Activated gamma-delta T cell treated with Interleukin-2 at 50 U/mL for 16 hours (primary cell): ENCODE measurements at regions not wholly inside any gene's neighbourhood (a gene's known extent, or its start where the extent isn't known, plus 50 kb on each side); places are given as distances from the start of the nearest gene placed in this dataset.

ENCODE experiments used
- DNase-seq: peaks from one replicate; pipeline ENCODE4 v3.0.0-alpha.2; 2020

GRCh38 chr14:22513066-22513812 lies 75.8 kb downstream of the DAD1 start:
- DNase-seq, result no peak

- no peak for DNase-seq
Measured at GRCh38 chr14:22512106-22512814, 76.8 kb downstream of the DAD1 start.

DNA sequence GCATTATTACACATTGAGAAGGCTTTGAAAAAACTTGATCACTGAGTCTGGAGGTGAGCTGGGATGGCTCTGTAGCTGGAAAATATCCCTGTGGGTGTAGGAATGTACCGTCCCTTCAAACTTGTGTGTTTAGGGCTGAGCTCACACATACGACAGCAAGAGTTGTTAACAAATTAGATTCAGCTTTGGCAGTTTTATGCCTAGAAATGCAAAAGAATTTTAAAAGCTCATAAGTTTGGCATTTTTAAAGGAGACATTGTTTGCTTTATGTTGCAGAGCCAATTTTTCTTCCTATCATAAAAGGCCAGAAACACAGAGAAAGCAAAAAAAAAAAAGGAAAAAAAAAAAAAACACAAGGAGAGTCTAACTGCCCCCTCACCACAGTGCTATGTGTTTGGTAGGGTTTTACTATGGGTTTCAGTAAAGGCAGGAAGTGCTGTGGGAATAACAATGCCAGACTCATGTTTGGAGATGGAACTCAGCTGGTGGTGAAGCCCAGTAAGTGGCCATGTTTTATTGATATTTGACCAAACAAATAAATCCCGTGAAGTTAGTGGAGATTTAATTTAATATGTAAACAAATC lies 78.4 kb downstream of the DAD1 start:
- no peak for DNase-seq

DNA sequence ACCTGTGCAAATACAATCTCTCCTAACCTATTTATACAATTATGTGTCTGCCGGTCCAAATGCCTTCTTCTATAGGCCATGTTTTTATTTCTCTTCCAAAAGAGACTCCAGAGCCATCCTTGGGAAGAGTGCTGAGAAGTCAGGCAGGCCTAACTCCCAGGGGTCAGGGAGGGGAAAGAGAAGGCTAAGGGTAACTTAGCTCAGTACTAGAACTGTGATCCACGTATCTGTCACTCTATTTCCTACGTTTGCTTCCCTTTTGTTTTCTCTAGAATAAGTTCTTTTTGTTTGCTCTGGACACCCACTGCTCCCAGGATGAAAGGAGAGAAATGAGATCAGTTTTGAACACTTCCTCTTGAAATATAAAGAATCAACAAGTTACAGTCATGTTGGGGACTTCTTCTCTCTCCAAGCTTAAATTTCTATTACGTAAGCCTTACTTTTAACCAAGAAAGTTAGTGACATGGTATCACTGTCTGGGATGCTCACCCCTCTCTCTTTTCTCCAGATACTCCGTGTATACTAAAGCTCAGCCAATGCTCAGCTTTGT lies 79.2 kb downstream of the DAD1 start:
- DNase-seq, result no peak

GRCh38 chr14:22509036-22509709 lies 79.9 kb downstream of the DAD1 start:
- DNase-seq, result no peak

GRCh38 chr14:22508662-22509035 lies 80.4 kb downstream of the DAD1 start:
- DNase-seq, result no peak

- DNase-seq, result no peak
Measured at GRCh38 chr14:22508150-22508457, 80.9 kb downstream of the DAD1 start.

DNA sequence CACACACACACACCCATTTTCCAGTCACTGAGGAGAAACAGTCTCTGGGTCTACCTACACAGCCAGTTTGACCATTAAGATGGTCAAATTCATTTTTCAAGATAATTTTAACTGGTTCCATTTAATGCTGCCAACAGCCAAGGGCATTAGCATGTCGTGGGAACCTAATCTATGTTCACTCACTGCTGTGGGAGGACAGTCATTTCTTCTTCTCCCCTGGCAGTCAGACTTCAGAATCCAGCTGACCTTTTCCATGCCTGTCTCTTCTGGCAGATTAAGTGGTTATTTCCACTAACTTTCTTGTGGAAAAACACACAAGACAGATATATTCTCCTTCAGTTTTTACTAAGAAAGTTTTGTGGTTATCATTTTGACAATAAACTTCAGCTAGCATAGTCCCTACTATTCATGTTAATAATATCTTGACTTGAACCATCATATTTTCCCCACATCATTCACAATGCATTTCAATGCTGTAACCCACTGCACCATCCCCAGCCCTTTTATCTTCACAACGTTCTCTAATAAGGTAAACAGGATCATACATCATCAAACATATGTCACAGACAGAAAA lies 82.2 kb downstream of the DAD1 start:
- no peak for DNase-seq

DNA sequence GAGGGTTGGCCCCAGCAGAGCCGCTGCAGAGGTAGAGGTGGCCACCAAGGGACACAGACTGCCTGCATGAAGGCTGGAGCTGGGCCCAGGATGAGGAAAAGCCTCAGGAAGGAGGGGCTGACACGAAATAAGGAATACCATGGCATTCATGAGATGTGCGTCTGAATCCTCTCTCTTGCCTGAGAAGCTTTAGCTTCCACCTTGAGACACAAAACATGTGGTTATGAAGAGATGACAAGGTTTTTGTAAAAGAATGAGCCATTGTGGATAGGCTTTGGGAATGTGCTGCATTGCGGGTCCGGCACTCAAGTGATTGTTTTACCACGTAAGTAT lies 82.7 kb downstream of the DAD1 start:
- DNase-seq, result no peak

DNA sequence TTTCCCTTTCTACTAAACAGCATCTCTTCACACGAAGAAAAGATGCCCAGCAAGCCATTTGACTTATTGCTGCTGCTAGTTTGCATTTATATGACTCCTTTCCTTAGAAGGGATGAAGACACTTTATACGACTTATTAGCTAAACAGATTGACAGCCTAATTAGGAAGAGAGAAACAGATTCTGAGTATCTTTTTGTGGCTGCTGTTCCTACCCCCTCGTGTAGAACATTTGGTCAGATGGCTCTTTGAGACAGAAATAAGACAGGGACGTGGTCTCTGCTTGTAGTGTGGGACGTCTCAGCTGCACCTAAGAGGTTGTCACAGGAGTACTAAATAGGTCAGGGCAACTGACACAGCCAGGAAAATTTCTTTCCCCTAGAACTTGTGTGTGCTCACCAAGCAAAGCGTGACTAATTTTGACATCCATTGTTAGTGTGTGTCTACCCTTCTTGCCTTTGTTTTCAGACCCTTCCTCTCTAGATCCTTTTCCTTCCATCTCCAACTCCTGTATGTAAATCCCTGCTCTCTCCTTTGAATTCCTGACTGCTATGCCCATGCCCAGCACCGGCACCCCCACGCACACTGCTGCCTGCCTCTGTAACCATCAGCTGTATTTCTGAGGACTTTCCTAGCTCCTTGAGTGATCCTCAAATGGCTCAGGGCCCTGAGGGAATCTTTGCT lies 83.2 kb downstream of the DAD1 start:
- DNase-seq, result peak; percentile 48

DNA sequence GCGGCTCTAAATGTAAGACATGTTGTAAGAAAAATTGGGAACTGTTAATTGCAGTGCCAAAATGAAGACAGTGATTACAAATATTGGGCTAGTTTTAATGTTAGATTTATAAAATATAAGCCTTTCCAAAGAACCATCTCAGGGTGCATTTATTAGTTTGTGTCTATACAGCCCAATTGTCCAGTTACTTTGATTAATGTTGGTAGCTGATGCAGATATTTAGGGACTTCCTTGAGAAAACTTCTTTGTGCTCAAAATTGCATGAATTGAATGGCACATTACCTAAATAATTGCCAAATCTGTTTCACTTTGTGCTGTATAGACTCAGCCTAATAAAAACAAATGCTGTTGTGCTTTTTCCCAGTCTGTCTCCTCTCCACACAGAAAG lies 83.7 kb downstream of the DAD1 start:
- no peak for DNase-seq

- DNase-seq, result no peak
Measured at GRCh38 chr14:22502551-22502950, 86.5 kb downstream of the DAD1 start.

GRCh38 chr14:22502007-22502406 lies 87.0 kb downstream of the DAD1 start:
- no peak for DNase-seq

DNA sequence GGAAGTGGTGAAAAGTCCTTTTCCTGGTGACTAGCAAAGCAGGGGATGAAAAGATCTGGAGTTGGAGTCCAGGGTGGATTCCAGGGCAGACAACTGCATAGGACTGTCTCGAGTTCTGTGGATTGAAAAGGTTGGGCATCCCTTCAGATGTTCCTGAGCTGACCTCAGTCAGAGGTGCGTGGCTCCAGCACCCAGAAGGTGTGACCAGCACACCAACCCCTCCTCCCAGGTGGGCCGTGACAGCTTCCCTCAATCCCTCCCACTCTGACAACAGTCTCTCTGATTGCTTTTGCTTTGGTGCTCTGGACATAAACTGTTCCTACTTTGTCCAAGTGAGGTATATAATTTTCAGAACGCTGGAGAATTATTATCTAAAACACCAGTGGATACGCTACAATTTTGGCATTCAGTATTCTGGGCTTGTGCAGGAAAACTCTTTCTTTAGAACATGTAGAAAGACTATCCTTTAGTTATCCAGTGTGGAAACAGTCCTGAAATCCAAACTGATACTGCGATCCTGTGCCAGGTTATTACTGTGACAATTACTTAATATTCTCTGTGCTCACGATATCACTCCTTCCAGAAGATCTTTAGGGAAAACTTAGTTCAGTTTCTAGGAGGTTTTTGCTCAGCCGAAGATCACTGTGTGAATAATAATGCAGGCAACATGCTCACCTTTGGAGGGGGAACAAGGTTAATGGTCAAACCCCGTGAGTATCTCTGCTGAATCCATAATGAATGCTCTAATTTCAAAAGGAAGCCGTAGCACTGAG lies 87.9 kb downstream of the DAD1 start:
- no peak for DNase-seq

GRCh38 chr14:22500525-22500924 lies 88.5 kb downstream of the DAD1 start:
- DNase-seq, result no peak

DNA sequence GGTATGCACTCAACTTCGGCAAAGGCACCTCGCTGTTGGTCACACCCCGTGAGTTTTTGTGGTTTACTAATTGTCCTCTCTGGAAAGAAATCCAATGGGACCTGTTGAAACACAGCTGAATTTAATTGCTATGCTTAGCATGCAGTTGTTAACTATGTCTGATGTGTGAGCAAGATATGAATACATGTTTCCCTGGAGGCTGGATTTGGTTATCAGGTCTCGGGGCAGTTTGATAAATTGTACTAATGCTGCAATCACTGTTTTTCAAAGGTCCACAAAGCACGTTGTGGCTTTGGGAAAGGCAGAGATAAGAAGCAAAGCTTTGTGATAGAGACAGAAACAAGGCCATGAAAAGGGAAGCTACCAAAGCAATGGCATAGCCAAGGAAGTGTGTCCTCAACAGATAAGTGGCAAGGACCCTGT lies 91.3 kb downstream of the DAD1 start:
- DNase-seq, result no peak

DNA sequence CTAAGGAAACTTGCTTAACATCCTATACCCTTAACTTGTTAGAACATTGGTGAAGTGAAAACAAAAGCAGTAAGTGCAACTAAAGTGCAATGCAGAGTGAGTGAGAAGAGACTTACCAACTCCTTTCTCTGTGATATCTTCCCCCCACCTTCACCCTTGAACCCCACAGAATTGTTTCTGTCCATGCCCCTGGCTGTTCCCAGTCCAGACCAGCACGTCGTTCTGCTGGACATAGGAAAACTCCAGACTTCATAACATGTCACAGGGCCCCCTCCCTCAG lies 91.9 kb downstream of the DAD1 start:
- DNase-seq, result no peak

- no peak for DNase-seq
Measured at GRCh38 chr14:22494486-22495135, 94.4 kb downstream of the DAD1 start.

GRCh38 chr14:22493753-22494152 lies 95.3 kb downstream of the DAD1 start:
- DNase-seq, result no peak

DNA sequence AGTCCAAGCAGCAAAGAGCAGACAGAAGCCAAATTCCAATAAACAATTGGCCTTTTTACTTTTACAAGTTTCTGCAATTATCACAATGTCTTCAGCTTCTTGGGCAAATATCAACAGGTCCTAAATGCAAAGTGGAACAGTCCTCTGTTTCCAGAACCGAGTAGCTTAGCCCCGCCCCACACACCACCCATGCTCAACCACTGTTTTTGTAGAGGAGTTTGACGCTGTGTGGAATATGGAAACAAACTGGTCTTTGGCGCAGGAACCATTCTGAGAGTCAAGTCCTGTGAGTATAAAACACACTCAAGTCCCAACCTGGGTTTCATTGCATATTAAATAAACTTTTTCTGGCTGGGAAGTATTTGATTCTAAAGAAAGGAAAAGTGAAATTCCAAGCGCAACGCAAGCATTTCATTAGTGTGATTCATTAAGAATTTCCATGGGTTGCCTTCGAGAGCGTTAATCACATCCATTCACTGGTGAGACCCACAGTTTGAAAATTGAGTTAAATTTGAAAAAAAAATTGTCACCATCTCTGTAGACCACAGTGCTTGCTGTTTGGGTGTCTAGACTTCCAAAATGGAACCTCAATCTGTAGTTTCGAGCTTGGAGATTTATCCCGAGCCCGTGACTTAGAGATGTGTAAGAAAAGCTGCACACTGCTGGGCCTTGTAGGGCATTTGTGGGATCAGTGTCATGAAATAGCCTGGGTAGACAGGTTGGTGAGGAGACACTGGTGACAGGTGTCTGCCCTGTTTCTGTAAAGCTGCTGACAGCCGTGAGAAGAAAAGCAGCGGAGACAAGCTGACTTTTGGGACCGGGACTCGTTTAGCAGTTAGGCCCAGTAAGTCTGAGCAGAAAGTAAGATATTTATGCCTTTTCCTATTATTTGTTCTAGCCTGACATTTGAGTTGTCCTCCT lies 96.1 kb downstream of the DAD1 start:
- no peak for DNase-seq
